ENCODE measurements at regions not wholly inside any gene's neighbourhood (a gene's known extent, or its start where the extent isn't known, plus 50 kb on each side); places are given as distances from the start of the nearest gene placed in this dataset.

DNA sequence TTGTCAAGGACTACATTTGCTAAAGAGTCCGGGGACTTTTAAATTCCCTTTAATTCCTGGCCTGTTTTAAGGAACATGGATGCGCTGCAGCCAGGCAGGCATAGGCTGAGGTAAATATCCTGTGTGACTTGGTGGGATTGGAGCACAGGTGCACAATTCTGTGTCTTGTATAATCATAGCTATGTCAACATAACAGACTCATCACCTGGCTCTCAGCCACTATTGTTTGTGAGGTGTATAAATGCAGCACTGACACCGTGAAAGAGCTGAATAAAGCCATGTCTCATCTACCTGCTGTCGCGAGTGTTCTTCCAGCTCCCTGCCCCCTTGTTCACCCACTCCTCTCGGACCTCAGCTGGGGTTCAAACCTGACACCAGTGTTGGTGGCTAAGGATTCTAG is 109.7 kb downstream of the MFSD1 start:
- no peaks in the 10 kb centered on the region for H3K9me3 Mint-ChIP-seq
- no peak for TF ChIP-seq CTCF (IDR thresholded peaks at IDR 0.05)

GRCh38 chr3:158912188-158912587 is 110.3 kb downstream of the MFSD1 start:
- intact Hi-C loops (cut with micrococcal nuclease) = no loop called here
- Mint-ChIP-seq H3K27ac (no peak overlapping the region), H3K4me3 (no peak overlapping the region), H3K4me1 (ENCODE audit: low read depth) (no peaks in the 10 kb centered on the region), H3K27me3 (peaks cover 2% of the 10 kb centered on the region), H3K9me3 (no peaks in the 10 kb centered on the region), H3K36me3 (ENCODE audit: low read depth) (no peaks in the 10 kb centered on the region)
- TF ChIP-seq CTCF (IDR thresholded peaks at IDR 0.05) = no peak
- no peak for DNase-seq
- ChIA-PET POLR2A (no interaction called here), CTCF (no interaction called here)
- ATAC-seq = no peak

More for the DNA sequence above, 109.7 kb downstream of the MFSD1 start:
- ChIA-PET POLR2A (no interaction called here), CTCF (no interaction called here)
- H3K4me1 Mint-ChIP-seq (ENCODE audit: low read depth) = no peaks in the 10 kb centered on the region
- no peak for DNase-seq
- no peak for ATAC-seq
- no peak overlapping the region for H3K4me3 Mint-ChIP-seq
- peaks cover 2% of the 10 kb centered on the region for H3K27me3 Mint-ChIP-seq
- H3K36me3 Mint-ChIP-seq (ENCODE audit: low read depth) = no peaks in the 10 kb centered on the region
- H3K27ac Mint-ChIP-seq = no peak overlapping the region
- intact Hi-C loops (cut with micrococcal nuclease) = no loop called here

DNA sequence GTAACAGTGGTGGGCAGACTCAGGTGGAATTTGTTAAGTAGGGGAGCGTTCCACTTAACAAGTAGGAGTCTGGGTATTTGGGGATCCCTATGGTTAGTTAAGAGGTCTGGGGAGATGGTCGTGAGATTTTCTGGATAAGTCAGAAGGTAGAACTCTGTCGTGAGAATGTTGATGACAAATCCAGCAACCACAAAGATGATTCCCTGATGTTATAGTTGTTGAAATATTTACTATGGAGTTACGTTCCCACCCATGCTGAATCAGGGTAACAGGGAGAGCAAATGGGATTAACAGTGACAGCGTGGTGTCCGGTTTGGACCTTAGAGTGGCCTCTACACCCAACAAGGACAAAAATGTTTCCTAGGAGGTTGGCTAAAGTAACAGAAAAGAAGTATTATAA is 110.8 kb downstream of the MFSD1 start:
- H3K9me3 Mint-ChIP-seq = no peaks in the 10 kb centered on the region
- DNase-seq (no peak), ATAC-seq (no peak)
- peaks cover 2% of the 10 kb centered on the region for H3K27me3 Mint-ChIP-seq
- ChIA-PET POLR2A (no interaction called here), CTCF (interaction anchor here (1.7 kb wide), 1 partner anchor 347 kb away, joined by 6 read pairs; no protein-coding TSS in a partner anchor)
- no peak for TF ChIP-seq CTCF (IDR thresholded peaks at IDR 0.05)
- H3K4me1 Mint-ChIP-seq (ENCODE audit: low read depth) = no peaks in the 10 kb centered on the region
- intact Hi-C loops (cut with micrococcal nuclease) = no loop called here
- no peak overlapping the region for H3K27ac Mint-ChIP-seq
- H3K36me3 Mint-ChIP-seq (ENCODE audit: low read depth) = no peaks in the 10 kb centered on the region
- H3K4me3 Mint-ChIP-seq = no peak overlapping the region

DNA sequence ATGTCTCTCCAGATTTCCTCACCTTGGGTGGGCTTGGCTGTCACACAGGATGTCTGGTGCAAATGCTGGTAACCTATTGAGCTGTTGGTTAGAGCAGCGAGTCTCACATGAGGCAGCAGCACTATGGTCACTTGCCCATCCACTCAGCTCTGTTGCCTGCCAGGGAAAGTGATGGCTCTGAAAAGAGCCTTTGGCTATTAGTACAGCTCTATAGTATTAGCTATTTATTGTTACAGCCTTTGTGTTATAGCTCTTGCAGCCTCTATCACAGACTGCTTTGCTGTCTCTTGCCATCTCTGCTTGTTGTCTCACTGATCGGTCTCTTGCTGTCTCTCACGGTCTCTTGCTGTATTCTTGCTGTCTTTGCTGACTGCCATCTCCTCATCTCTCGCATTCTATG is 114.3 kb downstream of the MFSD1 start:
- no peak for DNase-seq
- H3K4me3 Mint-ChIP-seq = no peak overlapping the region
- no peaks in the 10 kb centered on the region for H3K4me1 Mint-ChIP-seq (ENCODE audit: low read depth)
- H3K9me3 Mint-ChIP-seq = no peaks in the 10 kb centered on the region
- no peak for ATAC-seq
- no peak overlapping the region for H3K27ac Mint-ChIP-seq
- POLR2A ChIA-PET = no interaction called here
- no peaks in the 10 kb centered on the region for H3K36me3 Mint-ChIP-seq (ENCODE audit: low read depth)
- intact Hi-C loops (cut with micrococcal nuclease) = loop anchor here (5.0 kb wide), 1 partner anchor 346 kb away; no protein-coding TSS in a partner anchor
- TF ChIP-seq CTCF (IDR thresholded peaks at IDR 0.05) = no peak
- CTCF ChIA-PET = interaction anchor here (1.8 kb wide), 1 partner anchor 70 kb away, joined by 6 read pairs; no protein-coding TSS in a partner anchor
- peaks cover 2% of the 10 kb centered on the region for H3K27me3 Mint-ChIP-seq

DNA sequence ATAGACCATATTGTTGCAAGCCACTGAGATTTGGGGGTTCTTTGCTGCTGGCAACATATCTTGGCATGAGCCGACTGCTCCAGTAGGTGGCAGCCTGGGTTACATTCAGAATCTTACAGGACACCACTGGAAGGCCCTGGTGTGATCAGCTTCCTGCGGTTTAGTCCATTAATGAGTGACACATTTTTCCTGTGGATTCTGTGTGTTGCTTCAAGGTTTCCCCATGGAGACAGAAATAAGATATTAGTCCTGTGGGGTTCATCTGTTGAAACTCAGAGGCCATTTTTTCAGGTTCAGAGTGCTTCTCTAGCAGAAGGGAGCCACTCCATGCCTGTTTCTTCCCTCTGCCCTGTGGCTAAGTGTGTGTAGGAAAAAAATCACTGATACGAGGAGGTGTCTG is 116.2 kb downstream of the MFSD1 start:
- ChIA-PET CTCF (interaction anchor here (1.2 kb wide), 1 partner anchor 44 kb away, joined by 3 read pairs; no protein-coding TSS in a partner anchor), POLR2A (no interaction called here)
- Mint-ChIP-seq H3K4me3 (no peak overlapping the region), H3K36me3 (ENCODE audit: low read depth) (no peaks in the 10 kb centered on the region), H3K4me1 (ENCODE audit: low read depth) (no peaks in the 10 kb centered on the region), H3K9me3 (no peaks in the 10 kb centered on the region), H3K27ac (no peak overlapping the region), H3K27me3 (no peaks in the 10 kb centered on the region)
- intact Hi-C loops (cut with micrococcal nuclease) = loop anchor here (5.0 kb wide), 1 partner anchor 344 kb away; no protein-coding TSS in a partner anchor
- peak; percentile 43 for TF ChIP-seq CTCF (IDR thresholded peaks at IDR 0.05)
- ATAC-seq (no peak), DNase-seq (peak; percentile 48)
